ENCODE measurements at regions not wholly inside any gene's neighbourhood (a gene's known extent, or its start where the extent isn't known, plus 50 kb on each side); places are given as distances from the start of the nearest gene placed in this dataset.

- TF ChIP-seq REST (IDR thresholded peaks at IDR 0.05) (no peak), YY1 (IDR thresholded peaks at IDR 0.05) (no peak), EGR1 (IDR thresholded peaks at IDR 0.05; ENCODE audit: low read depth in 2 of 2) (no peak), SP1 (IDR thresholded peaks at IDR 0.05) (no peak), HNF4G (IDR thresholded peaks at IDR 0.05) (no peak), GABPA (IDR thresholded peaks at IDR 0.05 in 1 of 2, conservative IDR thresholded peaks at IDR 0.05 in 1 of 2) (no peak), MAX (IDR thresholded peaks at IDR 0.05) (no peak)
Observed at GRCh38 chr14:40099316-40099715, 667.1 kb upstream of the FBXO33 start (continued).

GRCh38 chr14:40098468-40098867 is 666.2 kb upstream of the FBXO33 start:
- H3K9me3 ChIP-seq (ENCODE audit: control insufficient read depth in 4 of 4, low read length in 3 of 4) = peaks cover 0 to 1% (median 0%) of the 10 kb centered on the region in 4 donors
- WGBS = 93% methylated on average over 3 of the region's 3 CpGs
- no peaks in the 10 kb centered on the region for H3K4me1 ChIP-seq (ENCODE audit: control insufficient read depth in 4 of 4, insufficient read depth in 4 of 4, low read length in 3 of 4)
- TF ChIP-seq REST (IDR thresholded peaks at IDR 0.05) = no peak
- TF ChIP-seq TAF1 (conservative IDR thresholded peaks at IDR 0.05) = no peak
- TF ChIP-seq GABPA (IDR thresholded peaks at IDR 0.05 in 1 of 2, conservative IDR thresholded peaks at IDR 0.05 in 1 of 2) = no peak
- TF ChIP-seq FOXA1 (IDR thresholded peaks at IDR 0.05) = no peak
- TF ChIP-seq EGR1 (IDR thresholded peaks at IDR 0.05; ENCODE audit: low read depth in 2 of 2) = no peak
- TF ChIP-seq CTCF (IDR thresholded peaks at IDR 0.05; ENCODE audit: low read depth, low read length, missing input control) = no peak
- no peak for TF ChIP-seq SP1 (IDR thresholded peaks at IDR 0.05)
- TF ChIP-seq RAD21 (IDR thresholded peaks at IDR 0.05) = no peak
- no peak for TF ChIP-seq HNF4G (IDR thresholded peaks at IDR 0.05)
- H3K27me3 ChIP-seq (ENCODE audit: control insufficient read depth in 4 of 4, insufficient read depth in 4 of 4, low read length in 3 of 4) = no peaks in the 10 kb centered on the region
- no peaks in the 10 kb centered on the region for H3K36me3 ChIP-seq (ENCODE audit: control insufficient read depth in 4 of 4, insufficient read depth in 3 of 4, low read depth in 1 of 4, low read length in 3 of 4)
- no peak overlapping the region for H3K4me3 ChIP-seq (ENCODE audit: low read depth in 1 of 3, low read length in 3 of 3)
- no peak overlapping the region for H3K9ac ChIP-seq (ENCODE audit: low read depth in 1 of 2, low read length in 2 of 2)
- no peak overlapping the region for H3K27ac ChIP-seq (ENCODE audit: low read depth in 1 of 2, low read length in 2 of 2)
- no peak for DNase-seq (ENCODE audit: low spot score)
